ENCODE measurements at regions not wholly inside any gene's neighbourhood (a gene's known extent, or its start where the extent isn't known, plus 50 kb on each side); places are given as distances from the start of the nearest gene placed in this dataset.

DNA sequence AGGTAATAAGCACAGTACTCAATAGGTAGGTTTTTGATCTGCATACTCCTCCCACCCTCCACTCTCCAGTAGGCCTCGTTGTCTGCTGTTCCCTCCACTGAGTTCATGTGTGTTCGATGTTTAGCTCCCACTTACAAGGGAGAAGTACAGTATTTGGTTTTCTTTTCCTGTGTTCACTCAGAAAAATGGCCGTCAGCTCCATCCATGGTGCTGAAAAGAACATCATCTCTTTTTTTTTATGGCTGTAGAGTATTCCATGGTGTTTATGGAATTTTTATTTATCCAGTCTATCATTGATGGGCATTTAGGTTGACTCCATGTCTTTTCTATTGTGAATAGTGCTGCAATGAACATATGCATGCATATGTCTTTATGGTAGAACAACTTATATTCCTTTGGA is 849.7 kb upstream of the NRXN1 start:
- Histone ChIP-seq H3K79me2 (ENCODE audit: low read depth) (no peaks in the 10 kb centered on the region), H4K20me1 (ENCODE audit: insufficient read depth) (no peaks in the 10 kb centered on the region), H3K9me2 (ENCODE audit: insufficient read depth) (no peaks in the 10 kb centered on the region), H3K4me1 (replicated peaks; ENCODE audit: insufficient read depth) (no peaks in the 10 kb centered on the region), H2AFZ (no peak overlapping the region), H3K4me2 (no peak overlapping the region), H3K27ac (no peak overlapping the region), H3K27me3 (ENCODE audit: insufficient read depth, low read depth) (no peaks in the 10 kb centered on the region), H3K9me3 (ENCODE audit: insufficient read depth, low read depth) (no peaks in the 10 kb centered on the region), H3K4me3 (no peak overlapping the region), H3K36me3 (ENCODE audit: low read depth) (no peaks in the 10 kb centered on the region), H3F3A (ENCODE audit: insufficient read depth, low read depth) (no peaks in the 10 kb centered on the region)
- TF ChIP-seq, protein P1, sequence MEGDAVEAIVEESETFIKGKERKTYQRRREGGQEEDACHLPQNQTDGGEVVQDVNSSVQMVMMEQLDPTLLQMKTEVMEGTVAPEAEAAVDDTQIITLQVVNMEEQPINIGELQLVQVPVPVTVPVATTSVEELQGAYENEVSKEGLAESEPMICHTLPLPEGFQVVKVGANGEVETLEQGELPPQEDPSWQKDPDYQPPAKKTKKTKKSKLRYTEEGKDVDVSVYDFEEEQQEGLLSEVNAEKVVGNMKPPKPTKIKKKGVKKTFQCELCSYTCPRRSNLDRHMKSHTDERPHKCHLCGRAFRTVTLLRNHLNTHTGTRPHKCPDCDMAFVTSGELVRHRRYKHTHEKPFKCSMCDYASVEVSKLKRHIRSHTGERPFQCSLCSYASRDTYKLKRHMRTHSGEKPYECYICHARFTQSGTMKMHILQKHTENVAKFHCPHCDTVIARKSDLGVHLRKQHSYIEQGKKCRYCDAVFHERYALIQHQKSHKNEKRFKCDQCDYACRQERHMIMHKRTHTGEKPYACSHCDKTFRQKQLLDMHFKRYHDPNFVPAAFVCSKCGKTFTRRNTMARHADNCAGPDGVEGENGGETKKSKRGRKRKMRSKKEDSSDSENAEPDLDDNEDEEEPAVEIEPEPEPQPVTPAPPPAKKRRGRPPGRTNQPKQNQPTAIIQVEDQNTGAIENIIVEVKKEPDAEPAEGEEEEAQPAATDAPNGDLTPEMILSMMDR (conservative IDR thresholded peaks at IDR 0.05), result no peak
- no peak for TF ChIP-seq EZH2 (IDR thresholded peaks at IDR 0.05; ENCODE audit: low read depth)
- CTCF ChIA-PET, result no interaction called here
- POLR2A ChIA-PET (ENCODE audit: unreplicated experiment), result no interaction called here
- no peak for DNase-seq
- BruUV-seq (replicated peaks), result no TSS peak
- intact Hi-C loops (cut with micrococcal nuclease; ENCODE audit: unreplicated experiment), result no loop called here

DNA sequence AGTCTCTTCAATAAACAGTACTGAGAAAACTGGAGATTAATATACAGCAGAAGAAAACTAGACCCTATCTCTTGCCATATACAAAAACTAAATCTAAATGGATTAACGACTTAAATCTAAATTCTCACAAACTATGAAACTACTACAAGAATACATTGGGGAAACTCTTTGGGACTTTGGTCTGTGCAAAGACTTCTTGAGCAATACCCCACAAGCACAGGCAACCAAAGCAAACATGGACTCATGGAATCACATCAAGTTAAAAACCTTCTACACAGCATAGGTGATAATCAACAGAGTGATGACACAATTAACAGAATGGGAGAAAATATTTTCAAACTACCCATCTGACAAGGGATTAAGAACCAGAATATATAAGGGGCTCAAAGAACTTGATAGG is 848.2 kb upstream of the NRXN1 start:
- Histone ChIP-seq H4K20me1 (ENCODE audit: insufficient read depth) (no peaks in the 10 kb centered on the region), H3K4me3 (no peak overlapping the region), H3K4me1 (replicated peaks; ENCODE audit: insufficient read depth) (no peaks in the 10 kb centered on the region), H3K4me2 (no peak overlapping the region), H2AFZ (no peak overlapping the region), H3F3A (ENCODE audit: insufficient read depth, low read depth) (no peaks in the 10 kb centered on the region), H3K9me2 (ENCODE audit: insufficient read depth) (no peaks in the 10 kb centered on the region), H3K9me3 (ENCODE audit: insufficient read depth, low read depth) (no peaks in the 10 kb centered on the region), H3K36me3 (ENCODE audit: low read depth) (no peaks in the 10 kb centered on the region), H3K27me3 (ENCODE audit: insufficient read depth, low read depth) (no peaks in the 10 kb centered on the region), H3K27ac (no peak overlapping the region), H3K79me2 (ENCODE audit: low read depth) (no peaks in the 10 kb centered on the region)
- BruUV-seq (replicated peaks), result no TSS peak
- intact Hi-C loops (cut with micrococcal nuclease; ENCODE audit: unreplicated experiment), result no loop called here
- TF ChIP-seq EZH2 (IDR thresholded peaks at IDR 0.05; ENCODE audit: low read depth), result no peak
- TF ChIP-seq, protein P1 (conservative IDR thresholded peaks at IDR 0.05), result no peak
- ChIA-PET CTCF (no interaction called here), POLR2A (ENCODE audit: unreplicated experiment) (no interaction called here)
- DNase-seq, result no peak

DNA sequence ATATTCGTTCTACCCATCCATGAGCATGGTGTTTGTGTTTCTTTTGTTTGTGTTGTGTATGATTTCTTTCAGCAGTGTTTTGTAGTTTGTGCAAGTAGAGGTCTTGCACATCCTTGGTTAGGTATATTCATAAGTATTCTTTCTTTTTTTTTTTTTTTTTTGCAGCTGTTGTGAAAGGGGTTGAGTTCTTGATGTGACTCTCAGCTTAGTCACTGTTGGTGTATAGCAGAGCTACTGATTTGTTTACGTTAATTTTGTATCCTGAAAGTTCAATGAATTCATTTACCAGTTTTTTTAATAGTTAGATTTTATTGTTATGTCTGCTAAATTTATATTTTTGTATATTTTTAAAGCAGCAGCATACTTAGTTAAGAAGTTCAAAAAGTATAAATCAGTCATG is 834.4 kb upstream of the NRXN1 start:
- ChIA-PET POLR2A (ENCODE audit: unreplicated experiment) (no interaction called here), CTCF (no interaction called here)
- Histone ChIP-seq H3K27ac (no peak overlapping the region), H3K27me3 (ENCODE audit: insufficient read depth, low read depth) (no peaks in the 10 kb centered on the region), H3K4me2 (no peak overlapping the region), H3F3A (ENCODE audit: insufficient read depth, low read depth) (no peaks in the 10 kb centered on the region), H3K79me2 (ENCODE audit: low read depth) (no peaks in the 10 kb centered on the region), H4K20me1 (ENCODE audit: insufficient read depth) (no peaks in the 10 kb centered on the region), H3K4me3 (no peak overlapping the region), H3K9me3 (ENCODE audit: insufficient read depth, low read depth) (no peaks in the 10 kb centered on the region), H2AFZ (no peak overlapping the region), H3K9me2 (ENCODE audit: insufficient read depth) (0 out of 2 replicates have a peak, but pooled peaks cover 3% of the 10 kb centered on the region), H3K4me1 (replicated peaks; ENCODE audit: insufficient read depth) (no peaks in the 10 kb centered on the region), H3K36me3 (ENCODE audit: low read depth) (no peaks in the 10 kb centered on the region)
- TF ChIP-seq, protein P1 (conservative IDR thresholded peaks at IDR 0.05), result no peak
- no peak for TF ChIP-seq EZH2 (IDR thresholded peaks at IDR 0.05; ENCODE audit: low read depth)
- intact Hi-C loops (cut with micrococcal nuclease; ENCODE audit: unreplicated experiment), result no loop called here
- DNase-seq, result no peak
- no TSS peak for BruUV-seq (replicated peaks)

All from PC-9 (cell line).